ENCODE measurements at regions not wholly inside any gene's neighbourhood (a gene's known extent, or its start where the extent isn't known, plus 50 kb on each side); places are given as distances from the start of the nearest gene placed in this dataset.

- H3K9me3 Mint-ChIP-seq (ENCODE audit: low read depth): no peaks in the 10 kb centered on the region
- no peak for TF ChIP-seq CTCF (IDR thresholded peaks at IDR 0.05)
- H3K4me1 Mint-ChIP-seq (ENCODE audit: low read depth): peaks cover 47% of the 10 kb centered on the region
- no peak overlapping the region for H3K4me3 Mint-ChIP-seq (ENCODE audit: unreplicated experiment)
- no peak for DNase-seq (ENCODE audit: low spot score)
- H3K36me3 Mint-ChIP-seq (ENCODE audit: low read depth): no peaks in the 10 kb centered on the region
- no peaks in the 10 kb centered on the region for H3K27me3 Mint-ChIP-seq (ENCODE audit: low read depth)
- H3K27ac Mint-ChIP-seq (ENCODE audit: unreplicated experiment): no peak overlapping the region
These were observed 347.8 kb upstream of the RGMB start for GRCh38 chr5:98425640-98426039.

- no peak for DNase-seq (ENCODE audit: low spot score)
These were observed 344.7 kb upstream of the RGMB start for GRCh38 chr5:98428806-98429205.

DNA sequence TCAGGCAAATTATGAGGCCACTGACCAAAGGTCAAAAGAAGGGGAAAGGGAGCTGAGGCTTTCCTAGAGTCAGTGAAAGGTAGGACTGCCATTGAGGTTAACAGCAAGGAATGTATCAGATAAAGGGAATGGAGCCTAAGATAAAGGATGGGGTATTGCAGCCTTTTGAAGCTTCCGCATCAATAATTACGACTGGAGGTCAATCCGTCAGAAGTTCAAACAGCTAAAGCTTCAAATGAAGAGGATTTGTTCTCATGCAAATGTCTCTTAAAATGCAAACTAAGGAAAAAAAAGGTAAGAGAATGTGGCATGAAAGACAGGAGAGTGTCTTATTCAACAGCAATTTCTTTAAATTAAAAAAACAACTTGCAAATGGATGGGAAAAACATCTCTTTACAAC lies 341.1 kb upstream of the RGMB start:
- H3K27me3 Mint-ChIP-seq (ENCODE audit: low read depth): no peaks in the 10 kb centered on the region
- TF ChIP-seq CTCF (IDR thresholded peaks at IDR 0.05): no peak
- H3K4me1 Mint-ChIP-seq (ENCODE audit: low read depth): peaks cover 32% of the 10 kb centered on the region
- H3K9me3 Mint-ChIP-seq (ENCODE audit: low read depth): peaks cover 5% of the 10 kb centered on the region
- no peaks in the 10 kb centered on the region for H3K36me3 Mint-ChIP-seq (ENCODE audit: low read depth)
- no peak for DNase-seq (ENCODE audit: low spot score)
- no peak overlapping the region for H3K27ac Mint-ChIP-seq (ENCODE audit: unreplicated experiment)
- no peak overlapping the region for H3K4me3 Mint-ChIP-seq (ENCODE audit: unreplicated experiment)

More at GRCh38 chr5:98428806-98429205, 344.7 kb upstream of the RGMB start:
- Mint-ChIP-seq H3K36me3 (ENCODE audit: low read depth) (no peaks in the 10 kb centered on the region), H3K4me3 (ENCODE audit: unreplicated experiment) (peak overlapping the region; percentile 4), H3K4me1 (ENCODE audit: low read depth) (peaks cover 50% of the 10 kb centered on the region), H3K27ac (ENCODE audit: unreplicated experiment) (peak overlapping the region; percentile 6), H3K27me3 (ENCODE audit: low read depth) (no peaks in the 10 kb centered on the region), H3K9me3 (ENCODE audit: low read depth) (no peaks in the 10 kb centered on the region)
- no peak for TF ChIP-seq CTCF (IDR thresholded peaks at IDR 0.05)

DNA sequence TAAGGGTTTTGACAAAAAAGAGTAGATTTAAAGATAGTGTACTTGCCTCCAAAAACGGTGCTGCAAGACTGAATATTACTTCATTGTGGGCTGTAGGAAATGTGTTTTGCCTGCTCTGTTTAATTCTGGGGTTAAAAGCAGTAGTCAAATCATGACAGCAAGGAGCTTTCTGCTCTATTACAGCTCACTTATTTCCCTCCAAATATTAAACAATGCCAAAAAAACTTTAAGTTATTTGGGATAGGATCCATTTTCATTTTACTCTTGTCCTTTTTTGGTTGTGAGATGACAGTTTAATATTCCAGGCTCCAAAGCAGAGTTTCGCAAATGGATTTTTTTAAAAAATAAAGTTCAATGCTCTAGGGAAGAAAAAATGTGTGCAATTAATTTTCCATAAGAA lies 340.4 kb upstream of the RGMB start:
- Mint-ChIP-seq H3K4me1 (ENCODE audit: low read depth) (peaks cover 28% of the 10 kb centered on the region), H3K27ac (ENCODE audit: unreplicated experiment) (no peak overlapping the region), H3K4me3 (ENCODE audit: unreplicated experiment) (no peak overlapping the region), H3K36me3 (ENCODE audit: low read depth) (no peaks in the 10 kb centered on the region), H3K27me3 (ENCODE audit: low read depth) (no peaks in the 10 kb centered on the region), H3K9me3 (ENCODE audit: low read depth) (peaks cover 5% of the 10 kb centered on the region)
- no peak for TF ChIP-seq CTCF (IDR thresholded peaks at IDR 0.05)
- no peak for DNase-seq (ENCODE audit: low spot score)

DNA sequence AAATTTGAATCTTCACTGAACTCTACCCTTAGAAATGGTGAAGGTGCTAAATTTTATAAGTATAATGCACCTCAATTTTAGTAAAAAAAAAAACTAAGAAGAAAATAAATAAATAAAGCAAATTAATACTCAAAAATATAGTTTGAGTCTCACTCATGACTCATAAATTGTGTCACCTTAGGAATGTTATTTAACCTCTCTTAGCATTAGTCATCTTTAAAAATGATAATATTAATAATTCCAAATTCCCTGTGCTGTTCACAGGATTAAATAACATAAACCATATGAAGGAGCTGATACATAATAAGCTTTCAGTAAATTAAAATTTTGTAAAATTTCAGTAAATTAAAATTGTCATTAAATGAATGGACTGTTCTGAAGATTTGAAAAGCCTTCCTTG lies 339.8 kb upstream of the RGMB start:
- Mint-ChIP-seq H3K4me3 (ENCODE audit: unreplicated experiment) (no peak overlapping the region), H3K36me3 (ENCODE audit: low read depth) (no peaks in the 10 kb centered on the region), H3K27ac (ENCODE audit: unreplicated experiment) (no peak overlapping the region), H3K27me3 (ENCODE audit: low read depth) (no peaks in the 10 kb centered on the region), H3K9me3 (ENCODE audit: low read depth) (peaks cover 5% of the 10 kb centered on the region), H3K4me1 (ENCODE audit: low read depth) (peaks cover 21% of the 10 kb centered on the region)
- DNase-seq (ENCODE audit: low spot score): no peak
- TF ChIP-seq CTCF (IDR thresholded peaks at IDR 0.05): no peak

Measured in chondrocyte (in vitro differentiated cells).